ENCODE measurements at regions not wholly inside any gene's neighbourhood (a gene's known extent, or its start where the extent isn't known, plus 50 kb on each side); places are given as distances from the start of the nearest gene placed in this dataset.

DNA sequence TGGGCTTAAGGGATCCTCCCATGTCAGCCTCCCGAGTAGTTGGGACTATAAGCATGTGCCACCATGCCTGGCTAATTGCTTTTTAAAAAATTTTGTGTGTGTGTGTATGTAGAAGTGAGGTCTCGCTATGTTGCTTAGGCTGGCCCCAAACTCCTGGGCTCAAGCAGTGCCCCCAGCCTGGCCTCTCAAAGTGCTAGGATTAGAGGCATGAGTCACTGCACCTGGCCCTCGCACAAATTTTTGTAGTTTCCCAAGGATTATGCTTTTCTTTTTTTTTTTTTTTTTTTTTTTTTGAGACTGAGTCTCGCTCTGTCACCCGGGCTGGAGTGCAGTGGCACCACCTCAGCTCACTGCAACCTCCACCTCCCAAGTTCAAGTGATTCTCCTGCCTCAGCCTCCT is 144.4 kb upstream of the HNRNPU start:
- TF ChIP-seq ZNF8 (CRISPR knock-in tag; IDR thresholded peaks at IDR 0.05) (no peak), TSHZ2 (CRISPR knock-in tag; IDR thresholded peaks at IDR 0.05) (no peak), ZNF70 (CRISPR knock-in tag; IDR thresholded peaks at IDR 0.05) (no peak), ISL1 (CRISPR knock-in tag; IDR thresholded peaks at IDR 0.05) (no peak), ARNTL (CRISPR knock-in tag; IDR thresholded peaks at IDR 0.05; ENCODE audit: borderline replicate concordance, low read depth) (no peak), CSRNP3 (CRISPR knock-in tag; IDR thresholded peaks at IDR 0.05) (no peak), CREB5 (CRISPR knock-in tag; IDR thresholded peaks at IDR 0.05; ENCODE audit: low read depth) (no peak), ZFP30 (CRISPR knock-in tag; IDR thresholded peaks at IDR 0.05) (no peak), TCF4 (CRISPR knock-in tag; IDR thresholded peaks at IDR 0.05; ENCODE audit: borderline replicate concordance) (no peak), ZNF565 (CRISPR knock-in tag; conservative IDR thresholded peaks at IDR 0.05; ENCODE audit: low read depth) (no peak), SNAI2 (CRISPR knock-in tag; IDR thresholded peaks at IDR 0.05) (no peak), OSR1 (CRISPR knock-in tag; IDR thresholded peaks at IDR 0.05) (no peak), RARB (CRISPR knock-in tag; IDR thresholded peaks at IDR 0.05) (no peak), BACH2 (CRISPR knock-in tag; IDR thresholded peaks at IDR 0.05; ENCODE audit: borderline replicate concordance) (no peak)
- TF ChIP-seq, protein P1, sequence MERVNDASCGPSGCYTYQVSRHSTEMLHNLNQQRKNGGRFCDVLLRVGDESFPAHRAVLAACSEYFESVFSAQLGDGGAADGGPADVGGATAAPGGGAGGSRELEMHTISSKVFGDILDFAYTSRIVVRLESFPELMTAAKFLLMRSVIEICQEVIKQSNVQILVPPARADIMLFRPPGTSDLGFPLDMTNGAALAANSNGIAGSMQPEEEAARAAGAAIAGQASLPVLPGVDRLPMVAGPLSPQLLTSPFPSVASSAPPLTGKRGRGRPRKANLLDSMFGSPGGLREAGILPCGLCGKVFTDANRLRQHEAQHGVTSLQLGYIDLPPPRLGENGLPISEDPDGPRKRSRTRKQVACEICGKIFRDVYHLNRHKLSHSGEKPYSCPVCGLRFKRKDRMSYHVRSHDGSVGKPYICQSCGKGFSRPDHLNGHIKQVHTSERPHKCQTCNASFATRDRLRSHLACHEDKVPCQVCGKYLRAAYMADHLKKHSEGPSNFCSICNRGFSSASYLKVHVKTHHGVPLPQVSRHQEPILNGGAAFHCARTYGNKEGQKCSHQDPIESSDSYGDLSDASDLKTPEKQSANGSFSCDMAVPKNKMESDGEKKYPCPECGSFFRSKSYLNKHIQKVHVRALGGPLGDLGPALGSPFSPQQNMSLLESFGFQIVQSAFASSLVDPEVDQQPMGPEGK (CRISPR knock-in tag; IDR thresholded peaks at IDR 0.05; ENCODE audit: borderline replicate concordance): no peak
- TF ChIP-seq, protein P2, sequence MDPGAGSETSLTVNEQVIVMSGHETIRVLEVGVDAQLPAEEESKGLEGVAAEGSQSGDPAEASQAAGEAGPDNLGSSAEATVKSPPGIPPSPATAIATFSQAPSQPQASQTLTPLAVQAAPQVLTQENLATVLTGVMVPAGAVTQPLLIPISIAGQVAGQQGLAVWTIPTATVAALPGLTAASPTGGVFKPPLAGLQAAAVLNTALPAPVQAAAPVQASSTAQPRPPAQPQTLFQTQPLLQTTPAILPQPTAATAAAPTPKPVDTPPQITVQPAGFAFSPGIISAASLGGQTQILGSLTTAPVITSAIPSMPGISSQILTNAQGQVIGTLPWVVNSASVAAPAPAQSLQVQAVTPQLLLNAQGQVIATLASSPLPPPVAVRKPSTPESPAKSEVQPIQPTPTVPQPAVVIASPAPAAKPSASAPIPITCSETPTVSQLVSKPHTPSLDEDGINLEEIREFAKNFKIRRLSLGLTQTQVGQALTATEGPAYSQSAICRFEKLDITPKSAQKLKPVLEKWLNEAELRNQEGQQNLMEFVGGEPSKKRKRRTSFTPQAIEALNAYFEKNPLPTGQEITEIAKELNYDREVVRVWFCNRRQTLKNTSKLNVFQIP (CRISPR knock-in tag; IDR thresholded peaks at IDR 0.05; ENCODE audit: borderline replicate concordance, low read depth): no peak
- ATAC-seq: no peak

DNA sequence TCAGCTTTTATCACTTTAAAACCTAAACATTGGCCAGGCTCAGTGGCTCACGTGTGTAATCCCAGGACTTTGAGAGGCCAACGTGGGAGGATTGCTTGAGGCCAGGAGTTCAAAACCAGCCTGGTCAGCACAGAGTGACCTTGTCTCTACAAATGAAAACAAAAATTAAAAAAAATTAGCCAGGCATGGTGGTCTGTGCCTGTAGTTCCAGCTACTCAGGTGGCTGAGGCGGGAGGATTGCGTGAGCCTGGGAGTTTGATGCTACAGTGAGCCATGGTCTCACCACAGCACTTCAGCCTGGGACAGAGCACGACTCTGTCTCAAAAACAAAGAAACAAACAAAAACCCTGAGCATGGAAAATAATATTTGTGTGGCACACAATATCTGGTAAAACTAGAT is 143.5 kb upstream of the HNRNPU start:
- ATAC-seq: no peak
- TF ChIP-seq RARB (CRISPR knock-in tag; IDR thresholded peaks at IDR 0.05) (no peak), ZNF8 (CRISPR knock-in tag; IDR thresholded peaks at IDR 0.05) (no peak), TCF4 (CRISPR knock-in tag; IDR thresholded peaks at IDR 0.05; ENCODE audit: borderline replicate concordance) (no peak), ZNF565 (CRISPR knock-in tag; conservative IDR thresholded peaks at IDR 0.05; ENCODE audit: low read depth) (no peak), ZNF70 (CRISPR knock-in tag; IDR thresholded peaks at IDR 0.05) (no peak), BACH2 (CRISPR knock-in tag; IDR thresholded peaks at IDR 0.05; ENCODE audit: borderline replicate concordance) (no peak), ISL1 (CRISPR knock-in tag; IDR thresholded peaks at IDR 0.05) (no peak), TOX (CRISPR knock-in tag; IDR thresholded peaks at IDR 0.05; ENCODE audit: borderline replicate concordance) (no peak)
- TF ChIP-seq, protein P2 (CRISPR knock-in tag; IDR thresholded peaks at IDR 0.05; ENCODE audit: borderline replicate concordance, low read depth): no peak

GRCh38 chr1:245003246-245003645 is 138.9 kb upstream of the HNRNPU start:
- ATAC-seq: no peak
- TF ChIP-seq ZFP30 (CRISPR knock-in tag; IDR thresholded peaks at IDR 0.05): no peak
- no peak for TF ChIP-seq TSHZ2 (CRISPR knock-in tag; IDR thresholded peaks at IDR 0.05)
- no peak for TF ChIP-seq CSDC2 (CRISPR knock-in tag; IDR thresholded peaks at IDR 0.05)

Measured in SK-N-SH treated with all-trans-retinoic acid at 6 μM for 48 hours (cell line).